HEK293T (cell line): ENCODE measurements at regions not wholly inside any gene's neighbourhood (a gene's known extent, or its start where the extent isn't known, plus 50 kb on each side); places are given as distances from the start of the nearest gene placed in this dataset.
"Not testable (repeated sequence)": the region's sequence is repeated elsewhere in the genome, so short reads cannot be mapped to it uniquely, and the experiment has no call there.

Experiments
- CTCF ChIA-PET: fragments of 350-600 bp; formaldehyde crosslinking; extraction: SDS; loops from one replicate; lab custom pipeline; 2021; ENCODE audit warnings: antibody characterized with exemption, inconsistent platforms; lab: Yijun Ruan, JAX
- POLR2A ChIA-PET: fragments of 350-600 bp; formaldehyde crosslinking; extraction: SDS; loops from one replicate; lab custom pipeline; 2020; ENCODE audit warnings: antibody characterized with exemption, inconsistent platforms; lab: Yijun Ruan, JAX
- DNase-seq: peaks from one replicate; pipeline ENCODE4 v3.0.0; 2012; ENCODE audit warnings: mixed read lengths; ENCODE audit errors: extremely low spot score

GRCh38 chr9:138174954-138175353, 297.4 kb downstream of the CACNA1B start:
- POLR2A ChIA-PET, CTCF ChIA-PET: not testable (repeated sequence)

GRCh38 chr9:138175354-138175753, 297.8 kb downstream of the CACNA1B start:
- DNase-seq, CTCF ChIA-PET, POLR2A ChIA-PET: not testable (repeated sequence)

More at GRCh38 chr9:138174954-138175353, 297.4 kb downstream of the CACNA1B start:
- not testable (repeated sequence) for DNase-seq

DNA sequence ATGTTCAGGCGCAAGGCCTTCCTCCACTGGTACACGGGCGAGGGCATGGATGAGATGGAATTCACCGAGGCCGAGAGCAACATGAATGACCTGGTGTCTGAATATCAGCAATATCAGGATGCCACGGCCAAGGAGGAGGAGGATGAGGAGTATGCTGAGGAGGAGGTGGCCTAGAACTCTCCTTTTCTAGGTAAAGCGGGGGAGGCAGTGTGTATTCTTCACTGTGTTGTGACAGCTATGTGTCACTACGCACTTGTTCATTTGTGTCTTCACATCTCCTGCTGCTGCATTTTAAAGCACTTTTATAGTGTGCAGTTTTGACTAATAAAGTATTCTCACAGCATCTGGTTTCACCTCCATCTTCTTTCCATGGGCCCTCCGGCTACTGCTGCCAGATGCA, 299.5 kb downstream of the CACNA1B start:
- CTCF ChIA-PET, DNase-seq, POLR2A ChIA-PET: not testable (repeated sequence)

GRCh38 chr9:138179003-138179402, 301.4 kb downstream of the CACNA1B start:
- DNase-seq, POLR2A ChIA-PET, CTCF ChIA-PET: not testable (repeated sequence)

DNA sequence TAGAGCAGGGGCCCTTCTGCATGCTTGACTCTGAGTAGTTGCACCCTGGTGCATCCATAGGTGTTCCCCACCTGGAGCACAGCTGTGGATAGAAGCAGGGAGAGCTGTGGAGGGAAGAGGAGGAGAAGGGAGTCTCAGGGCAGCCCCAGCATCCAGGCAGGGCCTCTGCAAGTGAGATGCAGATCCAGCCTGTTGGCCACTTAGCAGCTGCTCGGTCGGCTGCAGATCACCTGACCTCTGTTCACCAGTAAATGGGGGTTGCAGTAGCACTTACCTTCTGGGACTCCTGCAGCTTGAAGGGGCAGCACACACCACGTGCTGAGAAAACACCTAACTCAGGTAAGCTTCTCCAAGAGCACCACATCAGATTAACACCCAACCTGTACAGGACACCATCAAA, 302.1 kb downstream of the CACNA1B start:
- POLR2A ChIA-PET, DNase-seq, CTCF ChIA-PET: not testable (repeated sequence)

DNA sequence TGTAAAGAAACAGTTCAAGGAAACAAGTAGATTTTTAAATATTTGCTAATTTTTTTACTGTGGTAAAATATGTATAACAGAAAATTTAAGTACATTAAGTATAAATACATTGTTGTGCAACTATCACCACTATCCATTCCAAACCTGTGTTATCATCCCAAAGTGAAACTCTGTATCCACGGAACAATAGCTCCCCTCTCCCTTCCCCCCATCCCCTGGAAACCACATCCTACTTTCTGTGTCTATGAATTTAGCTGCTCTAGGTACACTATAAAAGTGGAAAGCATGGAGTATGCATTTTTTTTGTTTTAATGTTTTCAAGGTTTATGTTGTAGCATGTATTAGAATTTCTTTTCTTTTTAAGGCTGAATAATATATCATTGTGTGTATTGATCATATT, 304.4 kb downstream of the CACNA1B start:
- DNase-seq, POLR2A ChIA-PET, CTCF ChIA-PET: not testable (repeated sequence)

- POLR2A ChIA-PET, DNase-seq, CTCF ChIA-PET: not testable (repeated sequence)
Observed at GRCh38 chr9:138197156-138197555, 319.6 kb downstream of the CACNA1B start.

DNA sequence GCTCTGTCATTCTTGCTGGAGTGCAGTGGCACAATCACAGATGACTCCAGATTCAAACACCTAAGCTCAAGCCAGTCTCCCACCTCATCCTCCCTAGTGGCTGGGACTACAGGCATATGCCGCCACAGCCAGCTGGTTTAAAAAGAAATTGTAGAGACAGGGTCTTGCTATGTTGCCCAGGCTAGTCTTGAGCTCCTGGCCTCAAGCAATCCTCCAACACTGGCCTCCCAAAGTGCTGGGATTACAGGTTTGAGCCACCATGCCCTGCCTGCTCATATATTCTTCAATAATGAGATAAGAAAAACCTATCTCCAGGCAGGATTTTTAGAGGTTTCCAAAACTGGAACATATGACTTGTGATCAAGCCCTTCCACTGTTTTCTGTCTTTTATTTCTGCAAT, 321.4 kb downstream of the CACNA1B start:
- DNase-seq, CTCF ChIA-PET, POLR2A ChIA-PET: not testable (repeated sequence)

GRCh38 chr9:138199917-138200316, 322.3 kb downstream of the CACNA1B start:
- CTCF ChIA-PET, POLR2A ChIA-PET: not testable (repeated sequence)

GRCh38 chr9:138200481-138201142, 323.0 kb downstream of the CACNA1B start:
- DNase-seq, CTCF ChIA-PET, POLR2A ChIA-PET: not testable (repeated sequence)

More at GRCh38 chr9:138199917-138200316, 322.3 kb downstream of the CACNA1B start:
- DNase-seq, result not testable (repeated sequence)

DNA sequence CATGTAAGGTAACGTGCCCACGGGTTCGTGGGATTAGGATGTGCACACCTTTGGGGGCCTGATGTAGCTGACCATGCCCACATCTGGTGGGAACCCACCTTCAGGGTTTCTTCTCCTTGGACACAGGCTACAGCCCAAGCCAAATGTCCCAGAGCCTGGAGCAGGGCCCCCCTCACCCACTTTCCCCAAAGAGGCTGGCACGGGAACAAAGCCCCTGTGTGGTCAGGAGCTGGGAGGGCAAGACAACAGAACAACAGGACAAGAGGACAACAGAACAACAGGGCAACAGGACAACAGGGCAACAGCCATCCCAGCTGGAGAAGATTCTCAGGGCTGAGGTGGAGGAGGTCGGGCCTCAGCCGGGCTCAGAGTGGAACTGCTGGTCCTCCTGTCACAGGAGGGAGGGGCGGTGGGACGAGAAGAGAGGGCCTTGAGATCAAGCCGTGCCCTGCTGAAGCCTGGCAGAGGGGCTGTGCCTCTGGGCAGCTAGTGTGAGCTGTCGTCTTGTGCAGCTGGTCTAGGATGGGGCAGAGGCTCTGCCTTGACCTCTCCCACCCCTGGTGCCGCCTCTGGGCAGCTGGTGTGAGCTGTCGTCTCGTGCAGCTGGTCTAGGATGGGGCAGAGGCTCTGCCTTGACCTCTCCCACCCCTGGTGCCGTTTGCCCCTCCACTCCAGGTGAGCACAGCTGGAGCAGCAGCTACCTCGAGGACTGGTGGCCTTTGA, 323.7 kb downstream of the CACNA1B start:
- DNase-seq, CTCF ChIA-PET, POLR2A ChIA-PET: not testable (repeated sequence)

GRCh38 chr9:138202043-138202442, 324.5 kb downstream of the CACNA1B start:
- POLR2A ChIA-PET, CTCF ChIA-PET, DNase-seq: not testable (repeated sequence)

DNA sequence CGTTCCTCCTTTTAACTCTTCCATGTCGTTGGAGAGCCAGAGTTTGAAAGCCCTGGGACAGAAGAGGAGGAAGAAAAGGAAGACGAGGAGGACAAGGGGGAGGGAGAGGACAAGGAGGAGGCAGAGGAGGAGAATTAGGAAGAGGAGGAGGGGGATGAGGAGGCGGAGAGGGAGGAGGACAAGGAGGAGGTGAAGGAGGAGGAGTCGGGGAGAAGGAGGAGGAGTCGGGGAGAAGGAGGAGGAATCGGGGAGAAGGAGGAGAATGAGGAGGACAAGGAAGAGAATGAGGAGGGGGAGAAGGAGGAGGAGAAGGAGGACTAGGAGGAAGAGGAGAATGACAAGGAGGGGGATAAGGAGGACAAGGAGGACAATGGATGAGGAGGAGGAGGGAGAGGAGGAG, 325.7 kb downstream of the CACNA1B start:
- POLR2A ChIA-PET, DNase-seq, CTCF ChIA-PET: not testable (repeated sequence)

- CTCF ChIA-PET, DNase-seq, POLR2A ChIA-PET: not testable (repeated sequence)
Observed at GRCh38 chr9:138203872-138204271, 326.3 kb downstream of the CACNA1B start.

DNA sequence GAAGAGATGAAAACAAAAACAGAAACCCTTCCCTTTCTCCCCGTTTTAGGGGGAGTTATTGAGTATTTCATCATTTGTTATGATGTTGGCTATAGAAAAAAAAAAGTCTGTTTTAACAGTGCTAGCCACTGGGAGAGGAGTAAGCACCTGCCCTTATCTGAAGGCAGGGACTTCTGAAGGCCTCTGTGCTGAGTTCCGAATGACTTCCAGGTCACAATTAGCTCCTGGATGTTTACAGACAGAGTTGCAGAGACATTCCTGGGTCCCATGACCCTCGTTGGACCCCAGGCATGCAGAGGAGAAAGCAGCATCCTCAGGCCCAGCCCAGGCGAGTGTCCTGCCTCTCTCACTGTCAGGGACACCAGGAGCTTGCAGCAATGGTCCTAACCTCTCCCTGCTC, 328.5 kb downstream of the CACNA1B start:
- POLR2A ChIA-PET, DNase-seq, CTCF ChIA-PET: not testable (repeated sequence)

DNA sequence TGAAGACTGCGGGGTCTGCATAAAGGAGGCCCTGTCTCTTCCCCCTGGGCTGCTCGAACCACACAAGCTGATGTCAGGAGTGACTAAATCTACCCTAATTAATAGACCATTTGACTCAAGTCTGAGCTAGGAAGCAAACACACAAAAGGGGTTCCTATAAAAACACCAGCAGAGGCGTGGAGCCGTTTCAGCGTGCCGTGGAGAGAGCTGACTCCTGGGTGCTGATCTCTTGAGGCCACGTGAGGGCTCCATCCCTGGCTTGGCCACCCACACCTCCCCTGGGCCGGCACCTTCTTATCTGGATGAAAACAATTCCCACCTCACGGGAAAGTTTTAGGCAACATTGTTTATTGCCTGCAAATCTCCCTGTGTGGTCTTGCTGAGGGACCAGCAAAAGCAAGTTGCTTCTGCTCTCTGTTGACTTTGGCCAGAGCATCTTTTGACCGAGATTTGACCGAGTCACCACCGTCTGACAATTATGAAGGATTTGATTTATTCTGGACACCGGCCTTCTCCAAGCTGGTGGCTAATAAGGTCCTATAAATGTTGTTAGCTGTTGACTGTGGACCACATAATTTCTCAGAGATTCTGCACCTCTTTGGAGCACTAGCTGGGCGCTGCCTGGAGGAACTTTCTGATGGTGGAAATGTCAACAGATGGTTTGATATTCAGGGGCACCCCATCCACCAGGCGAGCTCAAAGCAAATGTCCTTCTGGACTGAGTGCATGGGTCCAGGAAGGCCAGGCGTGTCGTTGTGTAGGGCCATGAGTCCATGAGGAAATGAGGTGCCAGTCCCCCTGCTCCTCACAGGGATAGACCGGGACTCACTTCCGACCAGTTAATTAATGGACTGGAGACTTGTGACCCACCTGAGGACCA, 330.0 kb downstream of the CACNA1B start:
- POLR2A ChIA-PET, CTCF ChIA-PET, DNase-seq: not testable (repeated sequence)

DNA sequence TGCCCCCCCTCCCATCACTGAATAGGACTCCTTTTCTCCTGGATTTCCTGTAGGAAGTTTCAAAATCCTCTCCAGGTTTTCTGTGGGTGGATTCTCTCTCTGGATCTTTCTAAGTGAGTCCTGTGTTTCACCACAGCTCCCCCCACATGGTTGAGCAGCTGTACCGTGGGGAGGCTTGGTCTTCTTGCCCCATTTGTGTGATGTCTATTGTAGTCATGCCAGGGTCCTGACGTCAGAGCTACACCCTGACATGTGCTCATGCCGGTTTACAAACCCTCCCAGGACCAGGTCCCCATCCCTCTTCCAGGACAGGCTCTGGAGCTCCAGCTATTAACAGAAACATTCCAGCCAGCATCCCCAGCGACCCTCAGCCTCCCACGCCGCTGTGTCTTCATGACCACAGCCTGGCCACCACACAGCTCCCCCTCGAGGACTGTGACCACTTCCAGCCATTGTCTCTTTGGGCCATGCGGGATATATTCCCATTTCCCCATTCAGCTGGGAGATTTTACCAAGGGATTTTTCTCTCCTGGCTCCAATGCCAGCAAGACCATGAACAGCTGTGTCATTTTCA, 331.6 kb downstream of the CACNA1B start:
- POLR2A ChIA-PET, DNase-seq, CTCF ChIA-PET: not testable (repeated sequence)

DNA sequence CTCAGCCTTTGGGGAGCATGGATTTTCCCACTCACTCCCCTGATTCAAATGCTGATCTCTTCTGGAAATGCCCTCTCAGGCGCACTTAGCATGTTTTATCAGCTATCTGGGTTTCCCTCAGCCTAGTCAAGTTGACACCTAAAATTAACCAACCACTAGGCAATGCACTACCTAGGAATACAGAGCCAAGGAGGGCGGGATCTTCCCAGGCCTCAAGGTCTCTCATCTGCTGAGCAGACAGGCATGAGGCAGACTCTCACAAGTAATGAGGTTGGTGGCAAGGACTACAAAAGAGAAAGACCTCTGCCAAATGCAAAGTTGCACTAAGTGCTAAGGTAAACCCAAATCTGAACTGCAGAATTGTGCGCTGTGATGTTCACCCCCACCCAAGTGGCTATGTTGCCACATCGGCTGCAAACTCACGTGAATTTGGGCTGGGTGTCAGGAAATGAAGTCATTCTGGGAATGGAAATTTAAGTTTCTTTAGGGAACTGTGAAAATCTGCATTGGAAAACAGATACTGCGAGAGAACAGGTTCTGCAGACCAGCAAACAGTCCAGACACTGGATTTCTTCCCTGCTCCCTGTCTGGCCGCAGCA, 332.9 kb downstream of the CACNA1B start:
- CTCF ChIA-PET, DNase-seq, POLR2A ChIA-PET: not testable (repeated sequence)
